ENCODE measurements at regions not wholly inside any gene's neighbourhood (a gene's known extent, or its start where the extent isn't known, plus 50 kb on each side); places are given as distances from the start of the nearest gene placed in this dataset.

DNA sequence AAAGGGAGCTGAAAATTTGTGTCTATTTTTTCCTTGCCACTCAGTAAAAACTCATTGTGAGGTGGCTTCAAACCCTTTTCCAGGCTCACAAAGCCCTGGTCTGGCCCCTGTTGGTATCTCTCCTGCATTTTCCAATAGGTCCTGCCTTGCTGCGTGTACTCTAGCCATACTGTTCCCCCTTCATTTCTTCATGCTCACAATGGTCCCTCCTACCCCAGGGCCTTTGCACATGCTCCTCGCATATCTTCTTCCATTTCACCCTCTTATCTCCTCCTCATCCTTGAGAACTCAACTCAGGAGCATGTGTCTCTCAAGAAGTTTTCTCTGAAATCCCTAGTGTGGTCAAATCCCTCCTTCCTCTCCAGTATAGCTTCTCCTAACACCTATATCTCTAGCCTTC is 186.6 kb downstream of the MBOAT1 start:
- Mint-ChIP-seq H3K4me3 (no peak overlapping the region), H3K27me3 (peaks cover 53% of the 10 kb centered on the region), H3K27ac (no peak overlapping the region), H3K9me3 (peaks cover 4% of the 10 kb centered on the region), H3K4me1 (ENCODE audit: low read depth) (peaks cover 25% of the 10 kb centered on the region), H3K36me3 (ENCODE audit: low read depth) (no peaks in the 10 kb centered on the region)

DNA sequence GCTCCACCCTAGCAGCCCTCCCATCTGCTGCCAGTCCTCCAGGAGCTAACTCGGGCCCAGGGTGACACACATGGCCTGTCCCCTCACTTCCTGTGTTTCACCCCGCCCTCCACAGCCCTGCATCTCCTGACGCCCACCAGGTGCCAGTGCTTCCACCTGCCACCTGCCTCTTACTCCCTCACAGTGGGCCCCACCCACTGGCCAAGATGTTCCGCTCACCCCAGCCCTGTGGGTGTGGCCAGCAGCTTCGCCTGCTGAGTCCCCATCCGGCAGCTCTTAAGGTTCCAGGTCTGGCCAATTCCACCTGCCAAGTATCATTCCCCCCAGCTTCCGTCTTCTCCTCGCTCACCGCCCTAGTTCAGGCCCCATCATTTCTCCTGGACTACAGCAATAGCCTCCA is 184.1 kb downstream of the MBOAT1 start:
- peaks cover 25% of the 10 kb centered on the region for H3K4me1 Mint-ChIP-seq (ENCODE audit: low read depth)
- no peaks in the 10 kb centered on the region for H3K36me3 Mint-ChIP-seq (ENCODE audit: low read depth)
- H3K27me3 Mint-ChIP-seq = peaks cover 40% of the 10 kb centered on the region
- no peak overlapping the region for H3K4me3 Mint-ChIP-seq
- H3K27ac Mint-ChIP-seq = no peak overlapping the region
- H3K9me3 Mint-ChIP-seq = peaks cover 4% of the 10 kb centered on the region

DNA sequence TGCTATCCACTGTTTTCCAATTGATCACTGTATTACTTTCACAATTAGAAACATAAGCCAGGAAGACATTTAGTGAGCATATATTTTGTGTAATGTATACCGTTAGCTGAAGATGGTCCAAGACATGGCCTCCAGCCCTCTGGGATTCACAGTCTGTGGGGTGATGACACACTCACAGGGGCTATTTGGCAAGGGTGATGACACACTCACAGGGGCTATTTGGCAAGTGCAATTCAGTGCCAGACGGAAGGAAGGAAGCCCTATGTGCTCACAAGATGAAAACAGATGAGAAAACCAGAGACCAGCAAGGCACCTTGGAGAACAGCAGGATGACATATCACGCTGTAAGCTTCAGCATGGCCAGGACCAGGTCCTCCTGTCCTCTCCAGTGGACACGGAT is 183.7 kb downstream of the MBOAT1 start:
- Mint-ChIP-seq H3K4me1 (ENCODE audit: low read depth) (peaks cover 22% of the 10 kb centered on the region), H3K27me3 (peaks cover 38% of the 10 kb centered on the region), H3K9me3 (peaks cover 4% of the 10 kb centered on the region), H3K36me3 (ENCODE audit: low read depth) (no peaks in the 10 kb centered on the region), H3K4me3 (no peak overlapping the region), H3K27ac (no peak overlapping the region)

DNA sequence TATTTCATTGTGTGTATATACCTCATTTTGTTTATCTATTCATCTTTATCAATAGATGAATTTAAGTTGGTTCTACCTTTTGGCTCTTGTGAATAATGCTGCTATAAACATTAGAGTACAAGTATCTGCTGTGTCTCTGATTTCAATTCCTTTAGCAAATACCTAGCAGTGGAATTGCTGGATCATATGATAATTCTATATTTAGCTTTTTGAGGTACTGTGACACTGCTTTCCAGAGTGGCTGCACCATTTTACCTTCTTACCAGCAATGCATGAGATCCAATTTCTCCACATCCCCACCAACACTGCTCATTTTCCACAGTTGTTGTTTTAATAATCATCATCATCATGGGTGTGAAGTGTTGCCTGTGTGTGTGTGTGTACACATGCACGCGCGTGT is 182.3 kb downstream of the MBOAT1 start:
- peaks cover 4% of the 10 kb centered on the region for H3K9me3 Mint-ChIP-seq
- H3K27ac Mint-ChIP-seq = no peak overlapping the region
- H3K4me1 Mint-ChIP-seq (ENCODE audit: low read depth) = peaks cover 8% of the 10 kb centered on the region
- H3K27me3 Mint-ChIP-seq = peaks cover 27% of the 10 kb centered on the region
- no peaks in the 10 kb centered on the region for H3K36me3 Mint-ChIP-seq (ENCODE audit: low read depth)
- no peak overlapping the region for H3K4me3 Mint-ChIP-seq

DNA sequence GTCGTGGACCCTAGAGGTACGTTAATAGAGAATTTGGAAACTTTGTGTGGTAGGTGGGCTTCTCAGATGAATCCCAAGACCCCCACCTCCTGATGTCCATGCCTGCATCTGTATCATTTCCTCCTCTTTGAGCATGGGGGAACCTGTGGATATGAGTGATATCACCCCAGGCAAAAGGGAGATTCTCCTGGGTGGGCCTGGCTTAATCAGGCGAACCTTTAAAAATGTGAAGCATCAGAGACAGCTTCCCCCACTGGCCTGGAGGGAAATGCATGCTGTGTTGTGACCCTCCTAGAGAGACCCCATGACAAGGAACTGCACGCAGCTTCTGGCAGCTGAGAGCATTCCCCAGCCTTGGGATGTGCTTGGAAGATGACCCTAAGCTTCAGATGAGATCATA is 180.9 kb downstream of the MBOAT1 start:
- H3K27me3 Mint-ChIP-seq = peaks cover 21% of the 10 kb centered on the region
- H3K4me3 Mint-ChIP-seq = no peak overlapping the region
- no peak overlapping the region for H3K27ac Mint-ChIP-seq
- H3K9me3 Mint-ChIP-seq = no peaks in the 10 kb centered on the region
- H3K36me3 Mint-ChIP-seq (ENCODE audit: low read depth) = no peaks in the 10 kb centered on the region
- no peaks in the 10 kb centered on the region for H3K4me1 Mint-ChIP-seq (ENCODE audit: low read depth)

DNA sequence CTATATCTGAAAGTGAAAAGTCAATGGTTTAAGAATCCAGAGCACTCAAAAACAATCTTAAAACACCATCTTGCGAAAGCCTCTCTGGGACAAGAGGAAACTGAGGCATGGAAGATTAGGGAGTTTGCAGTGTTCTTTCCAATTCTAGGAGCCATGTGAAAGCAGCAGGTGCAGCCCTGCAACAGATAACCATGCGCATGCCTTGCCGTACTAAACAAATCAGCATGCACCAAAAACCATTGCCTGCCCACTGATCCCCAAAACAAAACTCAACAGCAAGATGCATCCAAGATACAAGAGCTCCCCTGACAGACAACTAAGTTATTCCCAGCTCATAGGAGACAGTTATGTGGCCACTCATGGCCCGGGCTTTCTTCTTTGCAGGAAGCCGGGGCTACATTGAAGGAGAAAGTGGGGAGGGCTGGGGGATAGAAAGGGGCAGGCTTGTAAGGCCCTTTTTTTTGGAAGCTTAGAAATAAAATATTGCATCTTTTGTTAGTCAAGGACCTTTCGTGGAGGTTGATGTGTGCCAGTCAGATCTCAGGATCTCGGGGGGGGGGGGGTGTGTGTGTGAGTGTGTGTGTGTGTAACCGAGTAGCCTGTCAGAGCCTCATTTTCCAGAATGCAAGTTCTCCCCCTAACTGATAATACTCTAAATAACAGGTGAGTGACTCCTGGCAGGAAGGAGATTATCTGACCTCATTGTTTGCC is 178.4 kb downstream of the MBOAT1 start:
- no peaks in the 10 kb centered on the region for H3K4me1 Mint-ChIP-seq (ENCODE audit: low read depth)
- H3K27me3 Mint-ChIP-seq = peaks cover 16% of the 10 kb centered on the region
- no peak overlapping the region for H3K27ac Mint-ChIP-seq
- no peaks in the 10 kb centered on the region for H3K36me3 Mint-ChIP-seq (ENCODE audit: low read depth)
- H3K4me3 Mint-ChIP-seq = no peak overlapping the region
- no peaks in the 10 kb centered on the region for H3K9me3 Mint-ChIP-seq

DNA sequence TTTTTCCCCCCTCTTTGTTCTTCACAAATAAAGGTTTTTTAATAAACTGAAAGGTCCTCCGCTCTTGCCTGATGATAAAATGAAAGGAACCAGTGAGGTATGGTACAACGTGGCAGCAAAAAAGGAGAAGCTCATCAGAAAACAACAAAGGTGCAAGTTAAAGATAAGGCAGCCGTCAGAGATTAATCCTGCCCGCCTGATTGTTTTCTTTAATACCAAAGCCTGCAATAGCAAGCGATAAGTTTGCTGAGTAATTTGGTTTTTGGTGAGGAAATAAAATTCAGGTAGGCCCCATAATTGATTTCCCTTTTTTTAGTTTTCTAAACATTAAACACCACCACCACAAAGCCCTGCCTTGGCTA is 177.9 kb downstream of the MBOAT1 start:
- Mint-ChIP-seq H3K36me3 (ENCODE audit: low read depth) (no peaks in the 10 kb centered on the region), H3K4me3 (no peak overlapping the region), H3K27me3 (peaks cover 16% of the 10 kb centered on the region), H3K9me3 (no peaks in the 10 kb centered on the region), H3K27ac (no peak overlapping the region), H3K4me1 (ENCODE audit: low read depth) (no peaks in the 10 kb centered on the region)

DNA sequence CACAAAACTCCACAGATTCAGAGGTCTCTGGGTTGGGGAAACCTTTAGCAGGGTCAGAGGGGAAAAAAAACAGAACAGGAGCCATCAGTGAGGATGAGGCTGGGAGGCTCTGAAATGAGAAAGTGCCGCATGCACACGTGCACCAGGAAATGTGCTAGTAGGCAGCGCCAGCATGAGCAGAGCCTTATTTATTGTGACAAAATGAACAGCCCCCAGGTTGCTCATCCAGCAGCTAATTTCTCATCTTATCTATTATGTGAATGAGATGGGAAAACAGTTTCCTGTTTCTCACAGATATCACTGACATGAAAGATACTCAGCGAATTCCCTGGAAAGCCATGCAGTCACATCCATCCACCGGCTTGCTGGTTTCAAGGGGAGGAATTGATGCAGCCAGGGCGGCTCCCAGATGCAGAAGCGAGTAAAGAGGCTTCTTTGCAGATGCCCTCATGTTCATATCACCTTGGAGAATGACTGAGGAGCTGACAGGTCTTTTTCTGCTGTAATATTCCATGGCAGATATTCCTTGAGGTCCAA is 176.1 kb downstream of the MBOAT1 start:
- Mint-ChIP-seq H3K36me3 (ENCODE audit: low read depth) (no peaks in the 10 kb centered on the region), H3K4me1 (ENCODE audit: low read depth) (no peaks in the 10 kb centered on the region), H3K27ac (no peak overlapping the region), H3K9me3 (no peaks in the 10 kb centered on the region), H3K27me3 (peaks cover 8% of the 10 kb centered on the region), H3K4me3 (no peak overlapping the region)

DNA sequence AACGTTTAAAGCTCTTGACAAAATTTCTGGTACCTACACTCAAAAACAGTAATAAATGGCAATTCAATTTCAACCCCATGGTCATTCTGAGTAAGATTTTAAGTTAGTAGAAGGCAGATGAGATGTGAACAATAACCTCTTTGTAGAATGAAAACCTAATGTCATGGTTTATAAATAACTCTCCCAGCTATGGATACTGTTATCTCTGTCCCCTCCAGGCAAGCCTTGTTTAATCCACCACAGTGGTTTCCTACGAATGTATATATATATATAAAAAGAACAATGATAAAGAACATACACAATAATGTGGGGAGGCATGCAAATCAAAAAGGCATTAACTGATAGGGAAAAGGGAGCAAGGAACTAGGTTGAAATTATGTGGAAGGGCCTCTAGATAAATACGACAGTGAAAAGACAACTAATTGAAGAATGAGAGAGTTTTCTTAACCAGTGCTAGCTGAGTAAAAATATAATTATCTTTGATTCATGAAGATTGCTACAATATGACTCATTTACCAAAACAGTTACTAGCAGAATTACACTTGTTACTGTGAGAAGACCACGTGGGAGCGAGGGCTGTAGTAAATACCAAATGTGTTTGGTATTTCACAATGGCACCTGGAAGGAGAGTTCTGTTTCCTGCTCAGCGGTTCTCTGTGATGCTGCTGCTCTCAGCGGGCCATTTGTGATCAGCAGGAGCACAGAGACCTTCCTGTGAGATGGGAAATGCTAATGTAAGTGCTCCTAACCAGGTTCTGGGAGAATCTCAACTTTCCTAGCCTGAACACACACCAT is 173.7 kb downstream of the MBOAT1 start:
- Mint-ChIP-seq H3K9me3 (no peaks in the 10 kb centered on the region), H3K27me3 (peaks cover 8% of the 10 kb centered on the region), H3K4me3 (no peak overlapping the region), H3K27ac (no peak overlapping the region), H3K36me3 (ENCODE audit: low read depth) (no peaks in the 10 kb centered on the region), H3K4me1 (ENCODE audit: low read depth) (no peaks in the 10 kb centered on the region)

DNA sequence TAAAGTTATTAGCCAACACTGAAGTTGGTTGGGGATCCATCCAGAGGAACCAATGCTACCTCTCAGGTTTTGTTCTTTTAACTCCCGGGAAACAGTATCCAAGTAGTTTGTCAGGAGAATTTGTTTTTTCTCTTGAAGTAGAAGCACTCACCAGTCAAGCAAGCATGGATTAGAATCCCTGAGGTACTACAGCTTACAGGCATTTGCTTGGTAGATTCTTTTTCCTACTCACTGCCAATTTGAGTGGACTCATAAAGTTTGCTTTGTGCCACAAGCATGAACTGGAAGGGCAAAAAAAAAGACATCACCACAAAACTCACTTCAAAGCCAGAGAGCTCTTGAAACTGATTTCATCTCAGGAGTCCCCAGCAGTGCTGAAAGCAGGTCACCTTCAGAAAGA is 167.4 kb downstream of the MBOAT1 start:
- H3K36me3 Mint-ChIP-seq (ENCODE audit: low read depth) = no peaks in the 10 kb centered on the region
- H3K27ac Mint-ChIP-seq = no peak overlapping the region
- no peaks in the 10 kb centered on the region for H3K9me3 Mint-ChIP-seq
- H3K4me1 Mint-ChIP-seq (ENCODE audit: low read depth) = no peaks in the 10 kb centered on the region
- H3K4me3 Mint-ChIP-seq = no peak overlapping the region
- peaks cover 8% of the 10 kb centered on the region for H3K27me3 Mint-ChIP-seq
